SK-N-SH (cell line): ENCODE measurements at regions not wholly inside any gene's neighbourhood (a gene's known extent, or its start where the extent isn't known, plus 50 kb on each side); places are given as distances from the start of the nearest gene placed in this dataset.

Source experiments
- CTCF ChIA-PET: fragments of 300-600, 350-600 bp; formaldehyde crosslinking; extraction: SDS; loops from one replicate; lab custom pipeline; 2021; lab: Yijun Ruan, JAX
- POLR2A ChIA-PET: fragments of 350-600 bp; sonication (Branson Sonifier 250); formaldehyde crosslinking; extraction: SDS; loops from one replicate; lab custom pipeline; 2020; ENCODE audit warnings: antibody characterized with exemption, inconsistent platforms; lab: Yijun Ruan, JAX
- DNase-seq: peaks from one replicate; pipeline ENCODE4 v3.0.0; 2012
- H2AFZ ChIP-seq: fragments of 200-600 bp; sonication (generic); 2 replicates; pipeline ENCODE4 v1.8.1; 2016; ENCODE audit warnings: antibody characterized with exemption, mild to moderate bottlenecking, low read depth
- H3F3A ChIP-seq: fragments of 200-600 bp; sonication (generic); replicated peaks from 2 replicates; pipeline ENCODE3; 2016; ENCODE audit warnings: antibody characterized with exemption, mild to moderate bottlenecking; ENCODE audit not compliant: insufficient read depth
- H3K27ac ChIP-seq, 2 experiments: fragments of 200-500 bp in 1 of 2; fragments of 200-600 bp in 1 of 2; sonication (Bioruptor generic) in 1 of 2; sonication (generic), shearing (Covaris generic) in 1 of 2; 2 replicates each; pipeline versions ENCODE4 v1.5.1 to v1.6.1; 2014 to 2016; ENCODE audit warnings: low read depth in 2 of 2, inconsistent platforms in 1 of 2, low read length in 1 of 2, mild to moderate bottlenecking in 1 of 2, mixed read lengths in 1 of 2
- H3K27me3 ChIP-seq: fragments of 200-600 bp; sonication (generic), shearing (Covaris generic); 2 replicates; pipeline ENCODE4 v1.6.1; 2016; ENCODE audit warnings: mixed run types; ENCODE audit not compliant: insufficient read depth
- H3K36me3 ChIP-seq, 2 experiments: fragments of 200-500 bp in 1 of 2; fragments of 200-600 bp in 1 of 2; sonication (Bioruptor generic) in 1 of 2; sonication (generic) in 1 of 2; replicated peaks in 1 of 2; 2 replicates each; pipeline versions ENCODE3 to v1.5.1; 2014 to 2016; ENCODE audit warnings: low read length in 1 of 2, mild to moderate bottlenecking in 1 of 2; ENCODE audit not compliant: insufficient read depth in 2 of 2, control insufficient read depth in 1 of 2
- H3K4me1 ChIP-seq, 2 experiments: fragments of 200-500 bp in 1 of 2; fragments of 200-600 bp in 1 of 2; sonication (Bioruptor generic) in 1 of 2; sonication (generic), shearing (Covaris generic) in 1 of 2; 2 replicates each; pipeline versions ENCODE4 v1.5.1 to v1.6.1; 2014 to 2016; ENCODE audit warnings: low read depth in 1 of 2, low read length in 1 of 2, mixed run types in 1 of 2; ENCODE audit not compliant: insufficient read depth in 2 of 2, control insufficient read depth in 1 of 2
- H3K4me2 ChIP-seq: fragments of 200-600 bp; sonication (generic), shearing (Covaris generic); 2 replicates; pipeline ENCODE4 v1.6.1; 2017; ENCODE audit warnings: mixed run types
- H3K4me3 ChIP-seq, 2 experiments: fragments of 200-500 bp in 1 of 2; fragments of 200-600 bp in 1 of 2; sonication (Bioruptor generic) in 1 of 2; sonication (generic), shearing (Covaris generic) in 1 of 2; 2 replicates each; pipeline versions ENCODE4 v1.5.1 to v1.8.1; 2014 to 2016; ENCODE audit warnings: low read depth in 2 of 2, inconsistent platforms in 1 of 2, low read length in 1 of 2, mild to moderate bottlenecking in 1 of 2, mixed read lengths in 1 of 2, moderate library complexity in 1 of 2
- H3K79me2 ChIP-seq: fragments of 200-600 bp; sonication (generic); 2 replicates; pipeline ENCODE4 v1.8.1; 2017; ENCODE audit warnings: mild to moderate bottlenecking; ENCODE audit not compliant: insufficient read depth
- H3K9ac ChIP-seq: fragments of 200-600 bp; sonication (generic); 2 replicates; pipeline ENCODE4 v1.6.1; 2017; ENCODE audit warnings: mixed run types
- H3K9me2 ChIP-seq: fragments of 200-600 bp; sonication (generic); 2 replicates; pipeline ENCODE4 v1.6.1; 2017; ENCODE audit warnings: mixed run types
- H3K9me3 ChIP-seq: fragments of 200-600 bp; sonication (generic); 2 replicates; pipeline ENCODE4 v1.6.1; 2017; ENCODE audit warnings: mixed run types, mild to moderate bottlenecking, moderate library complexity
- H4K20me1 ChIP-seq: fragments of 200-600 bp; sonication (generic); 2 replicates; pipeline ENCODE4 v1.6.1; 2017; ENCODE audit warnings: mild to moderate bottlenecking, mixed run types; ENCODE audit not compliant: insufficient read depth
- CHD2 ChIP-seq: fragments of 150-350 bp; IDR thresholded peaks from 2 replicates; pipeline ENCODE4 v1.6.1; 2018; ENCODE audit warnings: low read length; ENCODE audit not compliant: partially characterized antibody
- CTCF ChIP-seq: fragments of 200-600 bp; sonication (generic); IDR thresholded peaks from 2 replicates; pipeline ENCODE4 v1.6.1; 2017; ENCODE audit warnings: antibody characterized with exemption, mild to moderate bottlenecking, moderate library complexity
- EP300 ChIP-seq, 2 experiments: IDR thresholded peaks; 2 replicates each; pipeline versions ENCODE4 v1.4.0 to v1.6.1; 2012; ENCODE audit warnings: borderline replicate concordance in 1 of 2, low read depth in 1 of 2, low read length in 1 of 2
- EZH2phosphoT487 ChIP-seq: fragments of 200-600 bp; sonication (generic); IDR thresholded peaks from 2 replicates; pipeline ENCODE4 v1.6.1; 2017; ENCODE audit warnings: low read depth, mixed run types, mild to moderate bottlenecking, antibody characterized with exemption, moderate library complexity, borderline replicate concordance
- FOXJ3 ChIP-seq: sonication (generic); formaldehyde crosslinking; IDR thresholded peaks from 2 replicates; pipeline ENCODE4 v1.5.1; 2020; ENCODE audit warnings: mild to moderate bottlenecking, missing genetic modification reagents
- GABPA ChIP-seq: IDR thresholded peaks from 2 replicates; pipeline ENCODE4 v1.4.0; 2012; ENCODE audit warnings: low read depth, mild to moderate bottlenecking
- GATA2 ChIP-seq: sonication (generic); formaldehyde crosslinking; IDR thresholded peaks from 2 replicates; pipeline ENCODE4 v1.5.0; 2020; ENCODE audit warnings: mild to moderate bottlenecking, missing genetic modification reagents
- IRF3 ChIP-seq: fragments of 150-350 bp; IDR thresholded peaks from 2 replicates; pipeline ENCODE4 v1.6.1; 2016; ENCODE audit warnings: mild to moderate bottlenecking, low read depth, low read length
- NRF1 ChIP-seq: IDR thresholded peaks from 2 replicates; pipeline ENCODE4 v1.6.1; 2012; ENCODE audit warnings: low read depth, mild to moderate bottlenecking, low read length
- POLR2AphosphoS5 ChIP-seq: IDR thresholded peaks from 2 replicates; pipeline ENCODE4 v1.6.1; 2012; ENCODE audit warnings: low read depth, low read length
- RCOR1 ChIP-seq: fragments of 150-350 bp; IDR thresholded peaks from 2 replicates; pipeline ENCODE4 v1.6.1; 2017; ENCODE audit warnings: antibody characterized with exemption, low read length
- REST ChIP-seq: IDR thresholded peaks from 2 replicates; pipeline ENCODE4 v1.6.1; 2012; ENCODE audit warnings: mild to moderate bottlenecking, low read depth, low read length, moderate library complexity
- RFX5 ChIP-seq: IDR thresholded peaks from 2 replicates; pipeline ENCODE4 v1.6.1; 2012; ENCODE audit warnings: mild to moderate bottlenecking, improper control_type of control experiment, low read length
- TAF1 ChIP-seq: IDR thresholded peaks from 2 replicates; pipeline ENCODE4 v1.6.1; 2012; ENCODE audit warnings: low read depth, mild to moderate bottlenecking, low read length, moderate library complexity, borderline replicate concordance
- TCF12 ChIP-seq: IDR thresholded peaks from 2 replicates; pipeline ENCODE4 v1.4.0; 2012
- TEAD4 ChIP-seq: IDR thresholded peaks from 2 replicates; pipeline ENCODE4 v1.4.0; 2012; ENCODE audit warnings: mild to moderate bottlenecking, borderline replicate concordance; ENCODE audit not compliant: insufficient read depth
- YY1 ChIP-seq: IDR thresholded peaks from 2 replicates; pipeline ENCODE4 v1.4.0; 2012; ENCODE audit warnings: low read depth, mild to moderate bottlenecking
- ZBTB33 ChIP-seq: IDR thresholded peaks from 2 replicates; pipeline ENCODE4 v1.4.0; 2012; ENCODE audit warnings: low read depth, borderline replicate concordance
- WGBS: methylation state at CpG from one replicate; pipeline ENCODE4 v1.1.6; 2017; ENCODE audit warnings: low lambda C conversion rate; 5-methylcytosine and 5-hydroxymethylcytosine counted together

- Histone ChIP-seq H3K4me1 (no peaks in the 10 kb centered on the region; a peak in 2 of 4 replicates), H3K9ac (no peak overlapping the region), H2AFZ (no peak overlapping the region), H3K79me2 (no peaks in the 10 kb centered on the region), H3K27me3 (no peaks in the 10 kb centered on the region), H3K9me2 (no peaks in the 10 kb centered on the region), H3K9me3 (no peaks in the 10 kb centered on the region), H3F3A (no peaks in the 10 kb centered on the region), H4K20me1 (no peaks in the 10 kb centered on the region), H3K4me2 (no peak overlapping the region), H3K4me3 (no peak overlapping the region), H3K27ac (no peak overlapping the region), H3K36me3 (no peaks in the 10 kb centered on the region)
- ChIA-PET POLR2A (no interaction called here), CTCF (interaction anchor here (0.6 kb wide), 1 partner anchor 333 kb away, joined by 3 read pairs; no protein-coding TSS in a partner anchor)
- TF ChIP-seq GATA2: 0 out of 2 replicates have a peak, but pooled peaks have one; percentile 12
- no peak; a peak in 1 of 4 replicates for TF ChIP-seq EP300 (IDR thresholded peaks at IDR 0.05; ENCODE audit: borderline replicate concordance in 1 of 2, low read depth in 1 of 2, low read length in 1 of 2)
- peak; percentile 17 for DNase-seq
- WGBS: 17% methylated on average over 1 of the region's 1 CpG
Observed at GRCh38 chr16:65794973-65795372, 571.5 kb upstream of the CDH5 start.

GRCh38 chr16:65793781-65794180, 572.7 kb upstream of the CDH5 start:
- no peaks in the 10 kb centered on the region for H3K27me3 ChIP-seq
- no peaks in the 10 kb centered on the region for H3K9me2 ChIP-seq
- ChIA-PET CTCF (interaction anchor here (0.8 to 1.4 kb wide), 2 partner anchors 548 to 680 kb away, joined by 3 to 4 read pairs; no protein-coding TSS in a partner anchor), POLR2A (no interaction called here)
- TF ChIP-seq IRF3 (no peak), RFX5 (no peak), GABPA (no peak), RCOR1 (no peak), POLR2AphosphoS5 (no peak), CTCF (no peak), REST (no peak), TCF12 (no peak), EZH2phosphoT487 (no peak), ZBTB33 (no peak), TEAD4 (no peak), TAF1 (no peak), NRF1 (no peak), FOXJ3 (CRISPR knock-in tag) (no peak), CHD2 (no peak), YY1 (no peak)
- TF ChIP-seq, all 33 proteins: peak for 0
- H3K4me1 ChIP-seq: peaks cover 0 to under 1% of the 10 kb centered on the region in 2 experiments; a peak in 2 of 4 replicates
- H3K9ac ChIP-seq: no peak overlapping the region
- H3K4me2 ChIP-seq: no peak overlapping the region
- H3K36me3 ChIP-seq: no peaks in the 10 kb centered on the region
- H3K27ac ChIP-seq: no peak overlapping the region
- H3F3A ChIP-seq: no peaks in the 10 kb centered on the region
- no peaks in the 10 kb centered on the region for H3K79me2 ChIP-seq
- DNase-seq: no peak
- H4K20me1 ChIP-seq: no peaks in the 10 kb centered on the region
- H2AFZ ChIP-seq: no peak overlapping the region
- no peaks in the 10 kb centered on the region for H3K9me3 ChIP-seq
- H3K4me3 ChIP-seq: no peak overlapping the region
- 73% methylated on average over 3 of the region's 3 CpGs for WGBS
